Heart left ventricle (tissue), 13 donors: ENCODE measurements at regions not wholly inside any gene's neighbourhood (a gene's known extent, or its start where the extent isn't known, plus 50 kb on each side); places are given as distances from the start of the nearest gene placed in this dataset.

Experiments used
- POLR2A ChIP-seq, 2 donors: fragments of 450-650 bp; IDR thresholded peaks; one replicate each; pipeline ENCODE4 v1.6.1; 2017; ENCODE audit warnings: antibody characterized with exemption in 2 of 2, mild to moderate bottlenecking in 2 of 2, moderate library complexity in 2 of 2
- TF ChIP-seq, protein P1 (sequence below), 12 donors: fragments of 200-600 bp; sonication (generic) in 4 of 12; IDR thresholded peaks; one replicate each; pipeline versions ENCODE4 v1.5.0 to v1.8.0; 2018 to 2022; ENCODE audit warnings: antibody characterized with exemption in 12 of 12, mild to moderate bottlenecking in 5 of 12
- donor health status: ischemic (EF 13 %, LVEDD 7.1; RV severe dilation, severe dysfunction).
- donor health status: DM: no; HTN: yes; CAD: no.
- donor health status: DM: no; HTN: no; CAD: no.
- donor health status: ischemic (EF 25% LVEDD 6.9; RV normal size, moderate dysfunction).
- donor health status: ischemic (EF 25% LVEDD 5.7; RV mildly dilated, moderate dysfunction).
- donor health status: ischemic (EF 35%, LVEDD 5.7; RV mildly dilated, moderate dysfunction).
- donor health status: nonischemic (EF 11% LVEDD 7.7; RV severe dilation, severe dysfunction).
- donor health status: DM: yes; HTN: yes; CAD: no.
- donor health status: PGD.
- donor health status: ischemic (EF 29% LVEDD 5.4; RV normal size, mild dysfunction).
- donor health status: nonischemic (EF 23%, LVEDD 6.1; RV moderate dilation, normal function).

DNA sequence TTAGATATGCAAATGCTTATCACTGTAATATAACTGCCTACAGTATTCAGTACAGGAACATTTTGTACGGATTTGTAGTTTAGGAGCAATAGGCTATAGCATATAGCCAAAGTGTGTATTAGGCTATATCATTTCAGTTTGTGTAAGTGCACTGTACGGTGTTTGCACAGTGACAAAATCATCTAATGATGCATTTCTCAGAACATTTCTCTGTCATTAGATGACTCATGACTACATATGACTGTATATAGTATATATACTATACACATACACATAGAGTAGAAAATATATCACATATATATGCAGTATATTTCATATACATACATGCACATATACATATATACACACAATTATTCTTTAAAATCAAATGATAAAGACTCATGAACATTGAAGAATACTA, 158.4 kb downstream of the PTCHD4 start:
- TF ChIP-seq, protein P1, sequence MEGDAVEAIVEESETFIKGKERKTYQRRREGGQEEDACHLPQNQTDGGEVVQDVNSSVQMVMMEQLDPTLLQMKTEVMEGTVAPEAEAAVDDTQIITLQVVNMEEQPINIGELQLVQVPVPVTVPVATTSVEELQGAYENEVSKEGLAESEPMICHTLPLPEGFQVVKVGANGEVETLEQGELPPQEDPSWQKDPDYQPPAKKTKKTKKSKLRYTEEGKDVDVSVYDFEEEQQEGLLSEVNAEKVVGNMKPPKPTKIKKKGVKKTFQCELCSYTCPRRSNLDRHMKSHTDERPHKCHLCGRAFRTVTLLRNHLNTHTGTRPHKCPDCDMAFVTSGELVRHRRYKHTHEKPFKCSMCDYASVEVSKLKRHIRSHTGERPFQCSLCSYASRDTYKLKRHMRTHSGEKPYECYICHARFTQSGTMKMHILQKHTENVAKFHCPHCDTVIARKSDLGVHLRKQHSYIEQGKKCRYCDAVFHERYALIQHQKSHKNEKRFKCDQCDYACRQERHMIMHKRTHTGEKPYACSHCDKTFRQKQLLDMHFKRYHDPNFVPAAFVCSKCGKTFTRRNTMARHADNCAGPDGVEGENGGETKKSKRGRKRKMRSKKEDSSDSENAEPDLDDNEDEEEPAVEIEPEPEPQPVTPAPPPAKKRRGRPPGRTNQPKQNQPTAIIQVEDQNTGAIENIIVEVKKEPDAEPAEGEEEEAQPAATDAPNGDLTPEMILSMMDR (IDR thresholded peaks at IDR 0.05) = no peak
- no peak for TF ChIP-seq POLR2A (IDR thresholded peaks at IDR 0.05)
